Loucy (cell line): ENCODE measurements at regions not wholly inside any gene's neighbourhood (a gene's known extent, or its start where the extent isn't known, plus 50 kb on each side); places are given as distances from the start of the nearest gene placed in this dataset.

Source experiments
- CTCF ChIP-seq: fragments of 200-600 bp; sonication (generic); conservative IDR thresholded peaks from 2 replicates; pipeline ENCODE4 v1.5.1; 2014; ENCODE audit warnings: mild to moderate bottlenecking, antibody characterized with exemption, low read length
- EZH2phosphoT487 ChIP-seq: fragments of 200-600 bp; IDR thresholded peaks from 2 replicates; pipeline ENCODE4 v1.6.1; 2018; ENCODE audit warnings: antibody characterized with exemption, mild to moderate bottlenecking, moderate library complexity, borderline replicate concordance

GRCh38 chr1:4322881-4323280 is 331.5 kb upstream of the AJAP1 start:
- TF ChIP-seq CTCF = no peak
- TF ChIP-seq EZH2phosphoT487 = no peak
